Midbrain (tissue), 1 donor: ENCODE measurements at regions not wholly inside any gene's neighbourhood (a gene's known extent, or its start where the extent isn't known, plus 50 kb on each side); places are given as distances from the start of the nearest gene placed in this dataset.
"Not testable (repeated sequence)": the region's sequence is repeated elsewhere in the genome, so short reads cannot be mapped to it uniquely, and the experiment has no call there.

Source experiments
- DNase-seq: peaks from one replicate; lab custom pipeline; 2025; lab: John Stamatoyannopoulos, UW

DNA sequence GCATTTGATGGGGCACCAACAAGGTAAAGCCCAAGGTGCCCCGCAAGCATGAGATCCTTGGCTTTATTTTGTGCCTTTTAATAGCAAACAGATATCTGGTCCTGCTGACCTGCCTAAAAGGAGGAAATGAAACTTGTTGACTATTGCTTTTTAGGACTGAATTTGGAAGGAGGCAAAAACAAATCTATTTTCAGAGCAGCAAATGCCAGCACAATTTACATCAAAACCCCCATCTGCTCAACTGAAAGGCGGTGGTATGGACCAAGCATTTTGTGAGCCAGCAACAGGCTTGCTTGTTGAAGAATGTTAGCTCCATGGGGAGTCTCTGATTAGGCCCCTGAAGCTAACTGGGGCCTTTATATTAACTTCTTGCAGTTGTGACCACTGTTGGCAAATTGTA is 192.6 kb upstream of the E2F8 start:
- no peak for DNase-seq

- DNase-seq: no peak
These were observed 191.8 kb upstream of the E2F8 start for GRCh38 chr11:19432370-19433061.

GRCh38 chr11:19430754-19431398 is 190.1 kb upstream of the E2F8 start:
- DNase-seq: no peak

DNA sequence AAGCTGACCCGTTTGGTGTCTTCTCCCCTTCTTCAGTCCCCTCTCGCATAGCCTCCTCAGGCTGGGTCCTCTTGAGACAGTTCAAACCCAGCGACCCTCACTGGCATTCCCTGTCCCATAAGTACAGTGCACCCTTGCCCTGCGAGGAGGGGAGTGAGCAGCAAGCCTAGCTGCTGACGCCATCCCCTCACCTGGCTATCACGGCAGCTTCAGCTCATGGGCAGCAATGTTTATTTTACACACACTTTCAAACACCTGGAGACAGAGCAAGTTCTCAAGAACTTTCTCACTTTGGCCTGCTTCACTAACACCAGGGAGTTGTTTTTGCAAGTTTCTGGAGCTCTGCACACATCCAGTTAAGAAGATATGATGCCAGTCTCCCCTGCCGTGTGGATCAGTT is 189.6 kb upstream of the E2F8 start:
- DNase-seq: no peak

- no peak for DNase-seq
These were observed 188.5 kb upstream of the E2F8 start for GRCh38 chr11:19429108-19429760.

DNA sequence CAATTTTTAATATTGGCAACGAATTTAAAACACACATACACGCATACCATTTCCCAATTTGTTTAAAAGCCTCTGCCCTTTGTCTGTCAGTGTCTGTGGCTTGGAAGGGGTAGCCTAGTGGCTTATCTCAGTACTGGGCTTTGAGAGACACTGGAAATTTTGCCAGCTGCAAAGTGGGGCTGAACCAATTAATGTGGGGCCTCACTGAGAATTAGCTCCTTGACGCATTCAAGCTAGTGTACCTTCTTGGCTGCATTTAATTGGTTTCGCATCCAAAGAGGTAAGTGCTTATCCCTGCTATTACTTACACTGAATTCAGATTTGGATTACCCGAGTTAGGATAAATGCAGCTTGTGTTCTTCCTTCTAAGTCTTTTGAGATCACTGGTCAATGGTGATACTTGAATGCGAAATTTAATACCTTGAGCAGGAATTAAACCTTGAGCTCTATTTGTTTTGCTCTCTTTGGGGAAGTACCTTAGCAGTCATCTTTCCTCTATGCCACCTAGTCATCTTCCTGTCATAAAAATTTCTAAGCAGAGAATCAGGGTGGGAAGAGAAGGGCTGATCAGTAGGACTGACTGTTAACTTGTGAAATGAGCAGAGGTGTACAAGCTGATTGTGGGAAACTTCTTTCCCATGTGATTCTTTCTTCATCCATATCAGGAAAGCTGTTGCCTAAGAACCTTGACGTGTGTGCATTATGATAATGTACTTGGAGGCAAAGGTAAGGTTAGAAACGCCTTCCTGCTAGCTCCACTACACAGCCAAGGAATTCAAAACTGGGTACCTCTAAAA is 187.7 kb upstream of the E2F8 start:
- no peak for DNase-seq

DNA sequence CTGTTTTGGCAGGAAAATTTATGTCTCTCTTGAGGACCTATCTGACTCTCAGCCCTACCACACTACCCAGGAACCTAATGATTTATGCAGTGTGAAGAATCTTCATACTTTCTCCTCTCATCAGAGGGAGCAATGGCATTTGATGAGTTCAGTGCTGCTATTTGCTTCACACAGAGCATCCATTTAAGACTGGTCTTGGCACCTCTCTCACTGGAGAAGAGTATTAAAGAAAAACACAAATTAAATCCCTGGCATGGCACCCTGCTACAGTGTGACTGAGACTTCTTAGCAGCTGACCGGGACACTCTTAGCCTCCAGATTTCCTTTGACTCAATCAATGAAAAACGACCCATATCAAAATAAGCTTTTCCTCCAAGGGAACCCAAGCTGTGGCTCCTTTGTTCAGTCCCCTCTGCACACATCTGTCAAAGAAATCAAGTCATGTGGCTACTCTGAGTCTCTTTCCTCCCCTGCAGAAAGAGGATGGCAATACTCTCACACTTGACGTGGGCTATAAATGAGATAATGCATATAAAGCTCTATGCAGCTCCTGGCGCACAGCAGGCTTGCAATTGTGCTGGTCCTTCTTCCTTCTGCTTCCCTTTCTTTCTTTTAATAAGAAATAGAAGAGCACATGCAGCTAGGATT is 186.1 kb upstream of the E2F8 start:
- no peak for DNase-seq

GRCh38 chr11:19426011-19426755 is 185.4 kb upstream of the E2F8 start:
- no peak for DNase-seq

DNA sequence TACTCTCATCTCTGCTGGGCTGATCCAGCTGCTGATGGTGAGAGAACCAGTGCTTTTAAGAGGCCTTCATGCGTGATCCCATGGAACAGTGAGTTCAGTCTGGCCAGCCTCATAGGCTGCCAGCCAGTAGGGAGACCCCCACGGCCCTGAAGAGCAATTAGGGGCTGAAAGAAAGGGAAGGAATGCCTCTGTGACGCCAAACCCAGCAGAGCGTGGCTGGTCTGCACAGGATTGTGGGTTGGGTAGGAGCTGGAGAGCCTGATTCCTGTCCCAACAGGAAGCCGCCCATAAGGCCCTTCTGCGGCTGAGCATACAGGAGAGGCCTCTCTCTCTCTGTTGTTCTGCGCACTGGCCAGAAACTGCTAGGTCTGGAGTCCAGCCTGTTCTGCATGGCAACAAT is 181.5 kb upstream of the E2F8 start:
- no peak for DNase-seq

- no peak for DNase-seq
These were observed 180.3 kb upstream of the E2F8 start for GRCh38 chr11:19420868-19421533.

DNA sequence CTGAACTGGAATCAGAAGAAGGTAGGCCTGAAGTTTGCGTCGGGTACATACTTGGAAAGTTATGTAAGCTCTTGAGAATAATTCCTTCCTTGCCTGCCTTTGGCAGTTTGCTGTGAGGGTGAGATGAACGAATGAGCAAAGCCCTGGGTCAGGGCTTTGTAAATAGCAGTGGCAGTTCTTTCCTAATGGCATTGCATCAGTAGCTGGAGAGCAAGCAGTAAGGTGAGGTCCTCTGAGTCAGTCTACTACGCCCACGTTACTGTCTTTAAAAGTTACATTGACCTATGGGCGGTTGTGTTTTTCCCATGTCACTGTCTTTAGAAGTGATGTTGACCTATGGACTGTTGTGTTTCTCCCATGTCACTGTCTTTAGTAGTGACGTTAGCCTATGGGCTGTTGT is 179.1 kb upstream of the E2F8 start:
- no peak for DNase-seq

DNA sequence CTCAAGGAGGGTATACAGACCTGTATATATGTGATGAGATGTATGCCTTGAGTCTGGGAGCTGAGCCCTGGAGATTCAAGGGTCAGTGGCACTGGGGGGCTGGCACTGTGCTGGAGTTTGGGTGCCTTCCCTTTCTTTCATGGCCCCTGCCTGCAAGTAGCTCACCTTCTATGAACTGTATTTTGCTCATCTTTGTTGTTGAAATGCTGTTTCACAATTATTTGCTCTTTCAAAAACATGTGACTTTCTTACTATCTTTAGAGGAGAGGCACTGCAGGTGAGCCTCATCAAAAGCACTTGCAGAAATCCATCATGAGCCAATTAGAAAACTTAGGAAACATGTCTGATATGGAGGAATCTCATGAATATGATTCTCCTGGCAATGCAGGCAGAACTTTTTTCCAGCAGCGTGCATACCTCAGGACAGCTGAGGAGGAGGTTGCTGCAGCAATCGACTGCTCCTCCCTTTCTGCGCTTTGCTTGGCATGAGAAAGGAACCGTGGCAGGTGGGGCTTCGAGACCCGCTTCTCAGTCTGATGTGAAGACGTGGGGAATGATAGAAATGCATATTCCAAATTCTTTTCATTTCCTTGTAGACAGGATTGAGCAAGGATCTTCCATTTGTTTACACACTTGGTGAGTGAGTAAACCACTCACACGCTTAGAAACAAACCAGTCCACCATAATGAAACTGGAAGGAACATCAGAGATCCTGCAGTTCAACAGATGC is 178.4 kb upstream of the E2F8 start:
- DNase-seq: no peak

- DNase-seq: no peak
These were observed 177.5 kb upstream of the E2F8 start for GRCh38 chr11:19418221-19418620.

GRCh38 chr11:19412070-19412469 is 171.3 kb upstream of the E2F8 start:
- DNase-seq: not testable (repeated sequence)

DNA sequence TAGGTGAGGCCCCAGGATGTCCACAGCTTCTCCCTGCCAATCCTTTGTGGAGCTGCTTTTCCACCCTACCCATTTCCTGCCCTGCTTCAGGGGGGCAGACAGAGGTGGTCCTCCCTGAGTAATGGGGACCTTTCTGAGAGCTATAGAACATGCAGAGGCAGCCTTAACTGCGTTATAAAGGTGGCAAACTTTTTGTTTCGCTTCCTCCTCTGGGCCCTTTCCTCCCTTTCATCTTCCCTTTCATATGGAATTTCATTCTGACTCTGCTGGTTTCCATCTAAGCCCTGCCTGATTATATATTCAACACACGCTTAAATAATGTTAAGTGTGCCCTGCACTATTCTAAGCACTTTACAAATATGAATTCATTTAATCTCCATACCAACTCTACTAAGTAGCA is 169.3 kb upstream of the E2F8 start:
- no peak for DNase-seq

DNA sequence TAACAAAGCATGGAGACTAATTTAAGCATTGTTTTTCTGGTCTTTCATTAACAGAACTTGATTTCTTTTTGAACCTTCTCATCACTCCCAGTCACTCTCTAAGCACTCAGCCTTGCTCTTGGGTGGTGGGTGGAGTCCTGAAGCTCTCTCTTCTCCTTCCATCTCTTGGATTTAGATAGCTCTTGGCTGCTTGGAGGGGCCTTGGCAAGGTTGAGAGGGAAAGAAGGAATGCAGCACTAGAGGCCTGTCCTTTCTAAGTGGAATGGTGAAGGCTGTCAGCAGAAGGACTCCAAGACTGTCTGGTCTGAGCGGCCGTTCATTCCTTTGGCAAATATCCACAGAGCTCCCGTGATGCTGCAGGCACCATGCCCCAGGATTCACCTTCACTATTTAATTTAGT is 168.6 kb upstream of the E2F8 start:
- no peak for DNase-seq

DNA sequence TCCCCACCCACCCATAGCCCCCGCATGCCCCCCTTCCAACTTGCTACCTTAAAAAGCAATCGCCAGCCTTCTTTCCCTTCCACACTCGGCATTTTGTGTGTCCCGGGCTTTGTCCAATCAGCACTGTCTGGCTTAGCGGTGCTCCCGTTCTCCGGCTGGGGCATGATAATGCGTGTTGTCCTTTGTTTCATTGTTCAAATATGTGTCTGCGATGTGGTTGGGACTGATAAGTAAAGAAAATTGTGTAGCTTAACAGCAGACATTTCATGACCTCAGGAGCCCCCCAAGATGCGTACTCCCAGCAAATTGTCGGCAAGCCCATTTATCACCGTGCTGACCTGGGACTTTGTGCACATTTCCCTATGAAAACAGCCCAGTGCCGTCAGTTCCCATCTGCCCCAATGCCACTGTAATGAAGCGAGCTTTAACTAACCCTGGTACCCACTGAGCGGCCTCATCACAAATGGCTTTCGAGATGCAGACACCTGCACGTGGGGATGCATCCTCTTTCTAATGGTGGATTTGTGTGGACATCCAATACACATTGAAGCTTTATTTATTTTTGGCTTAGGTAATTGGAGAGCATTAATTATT is 167.0 kb upstream of the E2F8 start:
- DNase-seq: no peak

DNA sequence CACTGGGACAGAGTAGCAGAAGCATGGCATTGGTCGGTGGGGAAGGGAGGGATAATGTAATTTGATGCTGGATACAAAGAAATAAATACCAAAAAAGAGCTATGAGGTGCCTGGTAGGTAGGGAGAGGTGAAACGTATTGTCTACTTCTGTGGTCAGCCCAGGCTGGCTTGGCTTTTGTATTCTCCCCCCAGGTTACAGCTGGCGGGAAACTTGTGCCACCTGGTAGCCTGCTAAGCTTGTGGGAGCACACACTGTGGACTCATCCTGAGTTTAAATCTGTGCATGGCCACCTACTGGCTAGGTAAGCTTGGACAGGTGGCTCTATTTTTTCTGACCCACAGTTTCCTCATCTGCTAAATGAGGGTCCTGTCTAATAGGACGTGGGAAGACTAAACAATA is 165.2 kb upstream of the E2F8 start:
- no peak for DNase-seq

- no peak for DNase-seq
These were observed 164.0 kb upstream of the E2F8 start for GRCh38 chr11:19404787-19405186.
